Kidney capillary endothelial cell (primary cell): ENCODE measurements at regions not wholly inside any gene's neighbourhood (a gene's known extent, or its start where the extent isn't known, plus 50 kb on each side); places are given as distances from the start of the nearest gene placed in this dataset.

Experiments
- DNase-seq: peaks from one replicate; pipeline ENCODE4 v3.0.0-alpha.2; 2018; ENCODE audit warnings: low spot score

DNA sequence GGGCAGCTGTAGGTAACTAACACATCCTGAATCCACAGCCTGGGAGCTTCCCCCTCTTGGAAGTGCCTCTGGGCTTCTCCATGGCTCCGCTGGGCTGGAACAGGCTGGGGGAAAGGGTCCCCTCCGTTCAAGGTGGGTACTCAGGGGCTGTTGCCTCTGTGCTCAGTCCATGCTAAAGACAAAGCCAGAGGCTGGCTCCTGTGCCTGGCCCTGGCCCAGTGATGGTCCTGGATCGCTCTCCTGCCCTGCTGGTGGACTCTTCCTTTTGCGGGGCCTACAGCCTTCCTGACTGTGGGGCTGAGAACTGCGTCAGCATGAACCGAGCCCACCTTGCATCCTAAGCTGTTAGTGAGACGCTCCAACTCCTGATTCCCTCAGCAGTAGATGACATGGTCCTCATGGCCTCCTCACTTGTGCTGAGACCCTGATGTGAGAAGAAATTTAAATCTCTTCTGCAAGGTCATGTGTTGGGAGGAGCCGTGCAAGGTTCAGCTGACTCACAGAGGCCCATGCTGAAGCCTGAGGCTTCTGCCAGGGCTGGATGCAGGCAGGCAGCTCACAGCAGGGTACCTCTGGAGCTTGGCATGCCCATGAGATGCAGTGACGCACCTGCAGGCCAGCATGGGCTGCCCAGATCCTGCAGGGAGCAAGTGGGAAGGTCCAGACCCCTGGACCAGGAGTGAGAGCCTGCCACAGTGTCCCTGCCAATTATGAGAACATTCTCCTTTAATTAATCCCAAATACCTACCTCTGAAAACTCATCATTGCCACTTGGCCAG, 1285.5 kb downstream of the TBC1D22A start:
- no peak for DNase-seq

DNA sequence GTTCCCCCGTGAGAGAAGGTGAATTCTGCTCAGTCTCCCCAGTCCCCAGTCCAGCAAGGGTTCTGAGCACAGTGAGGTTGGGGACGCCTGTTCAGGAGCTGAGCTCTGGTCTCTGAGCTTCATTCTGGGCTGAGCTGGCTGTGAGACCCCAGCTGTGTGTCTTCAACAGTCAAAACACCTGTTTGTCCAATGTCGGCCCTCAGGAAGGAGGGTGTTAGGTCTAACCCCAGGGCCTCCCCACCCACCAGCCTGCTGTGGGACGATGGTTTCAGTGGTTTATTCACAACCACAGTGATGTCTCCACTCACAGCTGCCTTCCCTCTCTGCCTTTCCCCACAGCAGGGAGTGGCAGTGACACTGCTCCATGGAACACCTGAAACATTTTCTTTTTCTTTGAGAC, 1282.9 kb downstream of the TBC1D22A start:
- no peak for DNase-seq

DNA sequence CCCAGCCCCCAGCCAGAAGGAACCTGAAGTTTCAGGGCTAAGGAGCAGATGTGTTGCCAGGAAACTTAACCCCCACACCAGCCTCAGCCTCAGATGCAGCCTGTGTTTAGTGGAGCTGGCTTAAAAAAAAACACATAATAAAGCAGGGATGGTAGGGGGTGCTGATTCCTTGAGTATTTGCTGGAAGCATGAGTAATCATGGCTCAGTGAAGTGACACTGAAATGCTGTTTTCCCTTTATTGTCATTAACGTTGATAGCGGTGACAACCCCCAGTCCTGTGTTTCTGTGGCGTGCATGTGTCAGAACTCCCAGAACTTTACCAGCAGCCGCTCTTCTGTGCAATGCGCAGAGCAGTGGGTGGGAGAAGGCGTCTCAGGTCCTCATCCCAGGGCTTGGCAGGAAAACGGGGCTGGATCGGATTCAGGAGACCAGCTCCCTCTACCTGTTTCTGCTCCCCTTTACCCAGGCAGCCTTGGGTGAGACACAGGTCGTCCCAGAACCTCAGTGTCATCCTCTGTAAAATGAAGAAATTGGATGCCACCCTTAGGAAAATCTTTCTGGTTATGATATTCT, 1282.1 kb downstream of the TBC1D22A start:
- DNase-seq: no peak

DNA sequence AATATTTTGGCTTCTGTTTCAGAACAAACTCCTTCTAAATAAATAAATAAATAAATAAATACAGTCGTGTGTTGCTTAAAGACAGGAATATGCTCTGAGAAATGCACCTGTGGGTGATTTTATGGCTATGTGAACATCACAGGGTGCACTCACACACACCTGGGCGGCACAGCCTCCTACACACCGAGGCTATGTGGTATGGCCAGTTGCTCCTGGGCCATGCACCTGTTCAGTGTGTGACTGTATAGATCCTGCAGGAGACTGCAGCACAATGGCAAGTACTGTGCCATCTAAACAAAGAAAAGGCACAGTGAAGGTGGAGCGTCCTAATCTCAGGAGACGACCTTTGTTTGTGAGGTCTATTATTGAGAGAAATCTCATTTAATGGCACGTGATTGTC, 1281.1 kb downstream of the TBC1D22A start:
- no peak for DNase-seq

DNA sequence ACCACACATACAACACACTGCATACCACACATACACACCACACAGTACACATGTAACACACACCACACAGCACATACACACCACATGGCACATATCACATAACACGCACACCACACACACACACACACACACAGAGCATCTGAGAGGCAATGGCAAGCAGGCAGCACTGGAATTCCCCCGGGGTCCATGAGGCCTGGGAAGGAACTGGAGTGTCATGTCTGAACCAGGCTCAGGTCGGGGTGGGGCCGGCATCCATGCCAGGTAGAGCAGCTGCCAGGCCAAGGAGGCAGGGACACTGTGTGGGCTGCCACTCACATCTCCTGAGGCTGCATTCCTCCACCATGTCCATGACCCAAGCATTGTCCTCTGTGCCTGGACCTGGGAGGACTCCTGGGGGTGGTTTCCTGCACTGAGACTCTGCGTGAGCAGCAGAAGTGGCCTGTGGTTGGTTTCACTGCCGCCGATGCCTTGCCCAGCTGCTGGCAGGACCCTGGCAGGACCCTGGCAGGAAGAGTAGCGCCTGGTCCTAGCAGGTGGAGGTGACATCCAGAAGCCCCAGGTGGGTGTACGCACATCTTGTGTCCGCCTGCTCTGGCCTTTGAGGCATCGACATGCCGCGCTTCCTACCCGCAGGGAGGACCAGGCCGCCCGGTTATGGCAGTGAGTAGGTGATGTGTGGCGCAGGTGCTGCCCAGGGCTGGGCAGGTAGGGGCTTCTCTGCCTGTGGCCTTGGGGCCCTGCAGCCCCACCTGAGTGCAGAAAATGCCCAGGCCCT, 1280.4 kb downstream of the TBC1D22A start:
- no peak for DNase-seq

DNA sequence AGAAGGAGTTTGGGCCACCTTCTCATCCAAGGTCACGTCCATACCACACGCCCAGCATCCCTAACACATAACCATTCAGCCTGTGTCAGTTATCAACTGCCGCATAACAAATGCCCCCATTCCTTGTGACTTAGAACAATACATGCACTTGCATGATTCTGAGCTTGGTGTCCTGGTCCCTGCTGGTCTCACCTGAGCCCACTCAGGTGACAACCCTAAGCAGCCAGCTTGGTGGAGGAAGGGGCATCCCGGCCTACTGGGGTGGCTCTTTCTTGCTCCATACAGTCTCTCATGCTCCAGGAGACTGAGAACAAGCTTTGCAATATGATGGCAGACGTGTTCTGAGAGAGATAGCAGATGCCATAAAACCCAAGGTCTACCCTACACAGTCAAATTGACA, 1276.9 kb downstream of the TBC1D22A start:
- no peak for DNase-seq

DNA sequence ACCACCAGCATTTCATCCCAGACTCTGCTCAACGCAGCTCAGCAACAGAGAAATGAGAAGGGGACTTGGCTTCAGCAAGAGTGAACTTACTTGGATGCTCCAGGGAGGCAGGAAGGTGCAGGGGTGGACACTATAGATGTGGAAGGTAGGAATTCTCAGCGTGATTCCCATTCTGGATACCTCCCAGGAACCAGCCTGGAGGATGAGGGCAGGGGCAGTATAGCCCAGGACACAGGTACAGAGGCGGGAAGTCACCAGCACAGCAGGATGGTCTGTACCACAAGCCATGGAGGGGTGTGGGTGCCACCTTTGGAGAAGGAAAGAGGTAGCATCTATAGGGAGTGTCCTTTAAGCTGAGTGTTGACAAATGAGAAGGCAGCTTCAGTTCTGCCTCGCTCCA, 1275.2 kb downstream of the TBC1D22A start:
- no peak for DNase-seq

DNA sequence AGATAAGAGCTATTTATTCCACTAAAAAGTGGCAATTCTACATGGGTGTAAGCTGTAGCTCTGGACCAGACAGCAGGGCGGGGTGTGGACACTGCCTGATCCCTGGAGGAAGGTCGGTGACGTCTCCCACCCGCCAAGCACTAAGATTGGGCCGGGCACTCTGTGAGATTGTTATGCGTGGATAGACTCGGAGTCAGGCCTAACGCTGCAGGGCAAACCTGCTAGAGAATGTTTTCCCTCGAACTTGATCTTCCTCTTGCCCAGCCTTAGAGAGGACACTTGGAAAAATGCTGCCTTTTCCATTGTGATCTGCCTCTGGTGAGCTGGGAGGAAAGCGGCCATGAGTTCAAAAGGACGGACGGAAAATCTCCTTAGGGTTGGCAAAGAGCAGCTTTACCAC, 1273.4 kb downstream of the TBC1D22A start:
- no peak for DNase-seq

DNA sequence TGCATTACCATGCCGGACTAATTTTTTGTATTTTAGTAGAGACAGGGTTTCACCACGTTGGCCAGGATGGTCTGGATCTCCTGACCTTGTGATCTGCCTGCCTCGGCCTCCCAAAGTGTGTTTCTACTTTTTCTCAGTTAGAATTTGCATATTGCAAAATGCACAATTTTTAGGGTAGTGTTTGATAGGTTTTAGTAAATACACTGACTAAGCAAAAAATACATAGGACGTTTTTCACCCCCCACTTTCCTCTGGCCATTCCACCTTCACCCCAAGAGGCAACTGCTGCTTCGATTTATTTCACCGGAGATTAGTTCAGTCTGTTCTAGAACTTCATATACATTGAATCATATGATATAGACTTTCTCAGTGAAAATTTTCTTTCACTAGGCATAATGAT, 1269.1 kb downstream of the TBC1D22A start:
- no peak for DNase-seq

DNA sequence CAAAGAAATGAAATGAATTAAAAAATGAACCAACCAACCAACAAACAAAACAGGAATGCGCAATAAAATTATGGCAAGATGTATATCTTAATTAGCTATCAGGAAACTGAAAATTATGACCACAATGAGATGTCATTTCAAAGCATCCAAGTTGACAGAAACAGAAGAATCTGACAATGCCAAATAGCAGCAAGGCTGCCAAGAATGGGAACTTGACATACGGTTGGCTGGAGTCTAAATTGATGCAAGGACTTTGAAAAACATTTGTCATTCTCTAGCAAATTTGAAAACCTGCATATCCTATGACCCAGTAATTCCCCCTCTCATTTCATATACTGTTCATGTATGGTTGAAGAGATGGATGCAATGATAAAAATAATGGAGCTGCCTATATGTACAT, 1262.6 kb downstream of the TBC1D22A start:
- no peak for DNase-seq

DNA sequence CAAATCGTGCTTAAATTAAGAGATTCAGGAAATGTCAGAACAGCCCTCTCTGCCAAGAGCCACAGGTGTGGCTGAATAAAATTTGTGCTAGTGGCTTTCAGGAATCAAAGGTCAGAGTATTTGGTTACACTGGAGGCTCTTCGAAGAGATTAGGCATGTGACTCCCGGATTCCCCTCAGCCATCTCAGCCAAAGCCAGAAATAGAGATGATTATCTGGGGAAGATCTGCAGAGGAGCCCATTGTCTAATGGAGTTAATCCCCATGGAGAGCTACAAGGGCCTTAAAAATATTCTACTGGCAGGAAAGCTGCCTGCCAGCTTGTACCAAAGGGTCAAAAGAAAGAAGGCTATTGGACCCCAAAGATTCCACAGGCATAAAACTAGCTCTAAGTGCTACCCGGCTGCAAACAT, 1259.5 kb downstream of the TBC1D22A start:
- no peak for DNase-seq

DNA sequence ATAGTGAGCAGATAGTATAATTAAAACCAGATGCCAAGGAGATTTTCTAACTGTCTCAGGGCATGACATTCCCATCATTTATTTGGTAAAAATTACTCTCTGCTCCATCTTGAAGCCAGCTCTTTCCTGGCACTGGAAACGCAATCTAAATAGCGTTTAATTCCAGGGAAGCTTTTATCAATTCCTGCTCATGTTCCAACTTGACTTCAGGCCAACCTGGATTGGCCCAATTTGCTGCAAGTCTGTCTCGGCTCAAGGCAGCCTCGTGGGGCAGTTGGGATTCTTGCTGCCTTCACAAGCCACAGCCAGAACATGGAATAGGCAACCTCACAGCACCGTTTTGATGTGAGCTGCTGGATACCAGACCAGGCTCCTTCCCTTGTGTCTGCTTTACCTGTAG, 1255.9 kb downstream of the TBC1D22A start:
- DNase-seq: no peak

DNA sequence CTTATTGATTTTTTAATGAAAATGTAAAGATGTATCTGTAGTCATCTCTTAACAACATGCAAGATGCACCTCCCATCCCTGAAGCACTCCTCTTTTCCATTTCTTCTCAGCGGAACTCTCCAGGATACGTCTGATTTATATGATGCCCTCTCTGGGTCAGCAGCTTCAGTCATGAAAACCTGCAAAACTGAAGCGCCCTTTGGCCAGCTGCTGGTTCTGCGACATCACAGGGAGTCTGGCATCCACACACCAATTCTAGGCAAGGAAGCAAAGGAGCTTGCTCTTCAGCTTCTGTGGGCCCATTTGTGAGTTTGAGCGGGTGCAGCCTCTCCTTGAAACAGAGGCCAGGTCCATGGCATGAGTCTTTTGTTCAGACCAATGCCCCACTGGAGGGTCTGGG, 1253.3 kb downstream of the TBC1D22A start:
- no peak for DNase-seq

DNA sequence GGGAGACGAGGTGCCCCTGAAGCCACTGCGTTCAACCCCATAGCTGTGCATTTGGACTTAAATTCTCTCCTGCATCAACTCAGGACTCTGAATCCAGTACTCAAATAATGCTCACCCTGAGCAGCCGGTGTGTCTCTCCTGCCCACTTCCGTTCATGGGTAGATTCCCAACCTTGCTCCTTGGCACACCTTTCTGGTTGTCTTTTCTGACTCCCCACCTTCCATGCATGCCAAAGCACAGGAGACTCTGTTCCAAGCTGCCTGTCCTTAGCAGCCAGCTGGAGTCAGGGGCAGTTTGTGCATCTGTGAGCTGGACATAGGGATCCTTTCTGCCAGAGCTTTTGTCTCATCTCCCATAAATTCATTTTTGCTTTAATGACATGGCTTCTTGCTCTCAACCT, 1242.5 kb downstream of the TBC1D22A start:
- DNase-seq: no peak

DNA sequence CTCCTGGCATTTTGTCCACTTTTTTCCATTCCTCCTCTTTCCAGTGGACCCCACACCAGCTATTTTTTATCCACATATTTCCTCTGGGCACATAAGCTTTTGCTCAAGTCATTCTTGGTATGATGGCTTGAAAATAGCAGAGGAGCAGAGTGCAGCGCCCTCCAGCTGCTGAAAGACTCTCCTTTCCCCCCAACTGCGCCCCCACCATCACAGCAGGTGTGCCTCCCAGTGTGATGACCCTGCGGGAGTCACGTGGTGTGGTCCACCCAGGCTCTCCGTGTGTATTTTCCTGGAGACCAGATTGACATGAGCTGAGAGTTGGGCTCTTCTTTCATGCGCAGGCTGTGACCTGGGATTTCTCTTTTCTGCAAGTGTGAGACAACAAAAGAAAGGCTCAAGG, 1241.6 kb downstream of the TBC1D22A start:
- no peak for DNase-seq

DNA sequence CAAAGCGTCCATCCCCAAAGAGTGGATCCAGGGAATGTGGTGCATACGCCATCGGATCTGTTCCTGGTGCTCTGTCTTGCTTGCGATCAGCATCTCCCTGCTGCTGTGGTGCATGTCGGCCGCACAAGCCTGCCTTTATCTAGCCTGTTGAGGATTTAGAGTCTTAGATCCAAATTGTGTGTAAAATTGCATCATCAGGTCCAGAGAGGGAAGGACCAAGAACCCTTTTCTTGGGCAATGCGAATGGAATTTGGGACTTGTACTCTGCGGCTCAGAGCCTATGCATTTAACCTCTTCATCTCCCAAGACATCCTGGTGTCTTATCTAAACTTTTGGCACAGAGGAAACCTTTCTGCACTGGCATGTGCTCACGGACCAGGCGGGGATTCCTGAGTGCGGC, 1238.7 kb downstream of the TBC1D22A start:
- DNase-seq: no peak

DNA sequence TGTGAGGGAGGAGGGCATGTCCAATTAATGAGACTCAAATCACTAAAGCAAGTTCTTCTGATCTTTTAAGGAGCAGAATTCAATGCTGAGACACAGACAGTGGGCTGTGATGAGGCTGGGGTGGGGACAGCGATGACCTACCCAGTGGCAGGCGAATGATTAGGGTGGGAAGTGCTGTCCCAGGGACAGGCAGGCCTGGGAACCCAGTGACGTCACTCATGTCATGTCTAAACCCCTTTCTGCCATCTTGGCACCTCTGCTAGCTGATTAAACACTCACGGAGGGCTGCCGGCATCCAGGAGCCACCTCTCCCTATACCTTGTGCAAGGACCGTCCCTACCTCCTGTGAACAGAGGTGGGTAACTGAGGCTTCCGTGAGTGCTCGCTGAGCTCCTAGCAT, 1235.2 kb downstream of the TBC1D22A start:
- DNase-seq: no peak

DNA sequence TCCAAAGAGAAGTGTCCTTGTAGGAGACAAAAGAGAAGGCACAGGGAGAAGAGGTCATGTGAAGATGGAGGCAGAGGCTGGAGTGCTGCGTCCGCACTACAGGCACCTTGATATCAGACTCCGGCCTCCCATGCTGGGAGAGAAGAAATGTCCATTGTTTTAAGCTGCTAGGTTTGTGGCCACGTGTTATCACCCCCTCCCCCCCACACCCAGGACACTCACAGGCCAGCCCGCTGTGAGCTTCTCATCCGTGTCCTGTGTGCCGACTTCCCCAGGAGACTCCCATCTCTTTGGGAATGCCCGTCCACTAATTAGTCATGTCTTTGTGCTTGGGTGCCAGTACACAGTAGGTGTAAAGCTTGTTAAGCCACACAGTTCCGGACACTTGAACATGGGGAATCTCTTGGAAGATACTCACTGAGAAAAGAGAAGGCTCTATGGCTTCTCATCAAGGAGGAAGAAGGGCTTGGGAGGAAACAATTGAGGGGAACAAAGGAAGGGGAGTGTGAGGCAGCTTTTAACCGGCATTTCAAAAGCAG, 1234.7 kb downstream of the TBC1D22A start:
- DNase-seq: no peak

DNA sequence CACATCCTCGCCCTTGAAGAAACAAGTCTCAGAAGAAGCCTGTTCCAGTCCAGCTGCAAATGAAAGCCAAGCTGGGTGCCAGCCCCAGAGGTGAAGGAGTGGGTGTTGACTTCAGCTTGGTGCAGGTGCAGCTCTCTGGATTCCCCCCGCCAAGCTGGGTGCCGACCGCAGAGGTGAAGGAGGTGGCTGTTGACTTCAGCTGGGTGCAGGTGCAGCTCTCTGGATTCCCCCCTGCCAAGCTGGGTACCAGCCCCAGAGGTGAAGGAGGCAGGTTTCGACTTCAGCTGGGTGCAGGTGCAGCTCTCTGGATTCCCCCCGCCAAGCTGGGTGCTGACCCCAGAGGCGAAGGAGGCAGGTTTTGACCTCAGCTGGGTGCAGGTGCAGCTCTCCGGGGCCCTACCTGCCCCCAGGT, 1234.0 kb downstream of the TBC1D22A start:
- DNase-seq: no peak

DNA sequence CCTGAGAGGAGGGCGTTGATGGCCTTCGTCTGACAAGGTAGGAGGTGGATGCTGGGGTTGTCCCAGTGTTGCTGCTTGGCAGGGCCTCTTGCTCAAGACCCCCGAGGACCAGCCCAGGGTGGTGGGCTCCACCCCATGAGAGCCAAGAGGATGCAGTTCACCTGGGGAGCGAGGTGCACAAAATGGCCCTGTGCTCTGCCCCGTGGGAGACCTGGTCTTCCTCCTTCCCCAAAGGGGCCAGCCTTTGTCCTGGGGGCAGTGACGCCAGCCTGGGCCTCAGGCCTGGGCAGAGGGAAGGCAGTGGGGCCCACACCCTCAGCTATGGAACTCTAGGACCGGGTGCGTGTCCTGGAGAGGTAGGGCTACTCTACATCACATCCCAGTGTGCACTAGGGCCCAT, 1233.3 kb downstream of the TBC1D22A start:
- no peak for DNase-seq

DNA sequence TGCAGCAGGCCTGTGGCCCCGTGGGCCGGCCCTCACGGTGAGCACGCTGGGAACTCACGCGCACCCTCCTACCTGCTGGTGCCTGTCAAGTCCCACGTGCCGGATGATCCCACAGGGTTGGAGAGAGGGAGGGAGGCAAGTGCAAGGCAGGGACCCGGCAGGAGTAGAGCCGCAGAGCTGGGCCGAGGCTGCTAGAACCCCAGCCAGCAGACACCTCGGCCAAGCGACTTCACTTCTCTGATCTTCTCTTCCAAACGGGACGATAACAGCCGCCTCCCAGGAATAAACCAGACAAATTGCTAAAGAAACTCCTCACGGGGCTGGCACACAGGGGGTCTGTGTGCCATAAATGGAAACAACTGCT, 1232.8 kb downstream of the TBC1D22A start:
- DNase-seq: no peak

DNA sequence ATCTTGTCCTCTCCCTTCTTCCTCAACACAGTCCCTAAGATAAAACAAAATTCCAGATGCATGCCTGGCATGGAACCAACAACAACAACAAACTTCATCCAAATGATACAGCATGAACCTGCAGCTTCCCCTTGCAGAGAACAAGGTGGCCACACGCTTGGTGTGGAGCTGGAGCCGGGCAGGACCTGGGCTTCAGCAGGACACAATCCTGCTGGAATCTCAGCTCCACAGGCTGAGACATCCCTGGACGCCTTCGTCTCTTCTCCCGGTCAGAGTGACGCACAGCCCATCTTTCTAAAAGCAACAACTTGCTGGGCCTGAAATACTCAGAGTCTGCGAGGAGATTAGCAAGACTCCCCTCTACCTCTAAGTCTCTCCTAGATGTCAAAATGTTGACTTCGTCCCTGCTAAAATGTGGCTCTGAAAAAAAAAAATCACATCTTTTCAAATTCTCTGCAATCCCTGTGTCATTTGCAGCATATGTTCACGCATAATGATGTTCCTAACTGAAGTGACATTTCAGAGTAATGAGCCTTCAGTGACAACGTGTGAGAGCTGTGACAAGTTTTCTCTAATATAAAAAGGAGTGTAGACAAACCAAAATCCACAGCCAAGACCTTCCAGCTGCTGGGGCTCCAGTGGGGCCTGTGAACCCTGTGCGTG, 1232.3 kb downstream of the TBC1D22A start:
- DNase-seq: no peak

DNA sequence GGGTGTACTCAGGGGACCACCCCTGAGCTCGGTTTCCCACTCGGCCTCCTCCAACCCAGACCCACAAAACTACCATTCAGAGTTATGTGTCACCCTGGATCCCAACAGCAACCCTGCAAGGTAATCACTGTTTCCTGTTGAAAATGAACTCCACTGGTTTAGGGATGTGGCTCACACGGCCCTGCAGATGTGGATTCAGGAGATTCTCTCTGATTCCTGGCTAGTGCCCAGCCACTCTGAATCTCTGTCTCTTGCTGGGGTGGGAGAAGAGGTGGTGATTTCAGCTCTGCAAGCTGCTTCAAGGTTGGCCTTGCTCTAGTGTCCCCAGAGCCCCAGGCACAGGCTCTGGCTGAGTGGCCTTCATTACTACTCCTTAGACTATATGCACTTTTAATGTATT, 1231.6 kb downstream of the TBC1D22A start:
- DNase-seq: no peak
